Mesendoderm (in vitro differentiated cells): ENCODE measurements at regions not wholly inside any gene's neighbourhood (a gene's known extent, or its start where the extent isn't known, plus 50 kb on each side); places are given as distances from the start of the nearest gene placed in this dataset.

Experiments
- DNase-seq: peaks from one replicate; pipeline ENCODE4 v3.0.0; 2013
- H2AK5ac ChIP-seq: 2 replicates; pipeline ENCODE4 v1.6.1; 2013; ENCODE audit warnings: low read length, inconsistent platforms
- H2BK120ac ChIP-seq: 2 replicates; pipeline ENCODE4 v1.6.1; 2013; ENCODE audit warnings: low read depth, mild to moderate bottlenecking, low read length, moderate library complexity, mixed read lengths
- H2BK15ac ChIP-seq: replicated peaks from 2 replicates; pipeline ENCODE4 v1.6.1; 2013; ENCODE audit warnings: low read depth, mild to moderate bottlenecking, moderate library complexity
- H2BK5ac ChIP-seq: 2 replicates; pipeline ENCODE4 v1.6.1; 2013; ENCODE audit warnings: low read length, inconsistent platforms
- H3K18ac ChIP-seq: 2 replicates; pipeline ENCODE4 v1.6.1; 2013; ENCODE audit warnings: mild to moderate bottlenecking, low read length, mixed read lengths
- H3K23ac ChIP-seq: one replicate; pipeline ENCODE4 v1.6.1; 2013; ENCODE audit warnings: low read length
- H3K27ac ChIP-seq: 2 replicates; pipeline ENCODE4 v1.5.1; 2013; ENCODE audit warnings: low read depth, mild to moderate bottlenecking, inconsistent platforms, low read length, moderate library complexity
- H3K27me3 ChIP-seq: 2 replicates; pipeline ENCODE4 v1.6.1; 2013; ENCODE audit warnings: low read length, control low read depth, mild to moderate bottlenecking, inconsistent platforms; ENCODE audit not compliant: insufficient read depth, poor library complexity
- H3K36me3 ChIP-seq: 2 replicates; pipeline ENCODE4 v1.6.1; 2013; ENCODE audit warnings: low read length, inconsistent platforms; ENCODE audit not compliant: control insufficient read depth, insufficient read depth
- H3K4ac ChIP-seq: one replicate; pipeline ENCODE4 v1.6.1; 2013; ENCODE audit warnings: low read depth, mild to moderate bottlenecking, low read length, moderate library complexity
- H3K4me1 ChIP-seq: 2 replicates; pipeline ENCODE4 v1.6.1; 2013; ENCODE audit warnings: low read depth, low read length, inconsistent platforms; ENCODE audit not compliant: control insufficient read depth
- H3K4me2 ChIP-seq: 2 replicates; pipeline ENCODE4 v1.6.1; 2013; ENCODE audit warnings: low read length
- H3K4me3 ChIP-seq: 2 replicates; pipeline ENCODE4 v1.5.1; 2013; ENCODE audit warnings: mild to moderate bottlenecking, low read length
- H3K56ac ChIP-seq: one replicate; pipeline ENCODE4 v1.6.1; 2013; ENCODE audit warnings: low read length
- H3K79me1 ChIP-seq: 2 replicates; pipeline ENCODE4 v1.6.1; 2013; ENCODE audit warnings: low read length, inconsistent platforms
- H3K79me2 ChIP-seq: 2 replicates; pipeline ENCODE4 v1.6.1; 2013; ENCODE audit warnings: mild to moderate bottlenecking, low read length; ENCODE audit not compliant: control insufficient read depth, insufficient read depth
- H3K9ac ChIP-seq: 2 replicates; pipeline ENCODE4 v1.6.1; 2013; ENCODE audit warnings: low read length, inconsistent platforms
- H4K5ac ChIP-seq: one replicate; pipeline ENCODE4 v1.6.1; 2013; ENCODE audit warnings: low read length
- H4K8ac ChIP-seq: one replicate; pipeline ENCODE4 v1.6.1; 2013; ENCODE audit warnings: low read depth, mild to moderate bottlenecking, control low read depth, low read length, moderate library complexity
- WGBS: extraction: QIAGEN DNeasy Blood & Tissue Kit; methylation state at CpG from one replicate; pipeline ENCODE4 v1.1.7; 2013; ENCODE audit warnings: low lambda C conversion rate, missing lambda C conversion rate; ENCODE audit not compliant: insufficient coverage; ENCODE audit errors: extremely low coverage; 5-methylcytosine and 5-hydroxymethylcytosine counted together

DNA sequence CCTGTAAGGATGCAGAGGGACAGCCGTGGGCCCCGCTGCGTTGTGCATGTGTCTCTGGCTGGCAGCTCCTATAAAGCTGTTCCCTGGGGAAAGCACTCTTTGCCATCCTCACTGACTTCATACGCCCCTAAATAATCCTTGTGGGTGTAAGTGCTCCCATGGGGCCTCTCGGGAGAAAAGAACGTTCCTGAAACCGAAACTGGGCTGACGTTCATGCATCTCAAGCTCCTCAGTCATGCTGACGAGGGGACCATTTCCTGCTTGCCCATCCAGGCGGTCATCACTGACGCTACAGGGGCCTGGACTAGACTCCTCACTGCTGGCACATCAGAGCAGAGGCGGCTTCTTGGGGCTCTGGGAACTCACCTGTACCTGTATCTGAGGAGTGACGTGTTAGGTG lies 73.1 kb upstream of the USP24 start:
- Histone ChIP-seq H2AK5ac (no peak overlapping the region), H3K79me2 (no peaks in the 10 kb centered on the region), H3K4me1 (no peaks in the 10 kb centered on the region), H3K23ac (no peak overlapping the region), H3K4me2 (no peak overlapping the region), H3K18ac (no peak overlapping the region), H3K4me3 (no peak overlapping the region), H3K36me3 (no peaks in the 10 kb centered on the region), H4K5ac (no peak overlapping the region), H3K56ac (no peak overlapping the region), H3K9ac (no peak overlapping the region), H2BK120ac (no peak overlapping the region), H3K79me1 (no peaks in the 10 kb centered on the region), H3K4ac (no peak overlapping the region), H2BK5ac (no peak overlapping the region), H2BK15ac (no peak overlapping the region), H4K8ac (no peak overlapping the region), H3K27me3 (no peaks in the 10 kb centered on the region), H3K27ac (no peak overlapping the region)
- DNase-seq = no peak
- WGBS = no CpG with 5 or more reads among the region's 13 CpGs

DNA sequence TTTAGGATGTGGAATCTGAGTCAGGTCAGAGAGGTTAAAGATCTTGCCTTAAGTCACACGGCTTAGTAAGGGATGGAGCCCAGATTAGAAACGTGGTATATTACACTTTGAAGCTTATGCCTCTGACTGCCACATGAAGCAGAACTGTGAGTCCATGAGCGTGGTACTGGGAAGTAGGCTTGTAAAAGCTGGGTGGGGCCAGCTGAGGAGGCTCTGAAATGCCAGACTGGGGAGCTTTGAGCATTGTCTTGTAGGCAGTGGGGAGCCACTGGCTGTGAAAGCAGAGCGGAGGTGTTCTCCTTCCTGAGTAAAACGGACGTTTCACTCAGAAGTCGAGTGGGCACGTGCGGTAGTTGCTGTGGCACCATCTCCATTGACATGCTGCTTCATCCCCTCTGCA lies 72.6 kb upstream of the USP24 start:
- Histone ChIP-seq H3K79me1 (no peaks in the 10 kb centered on the region), H3K27me3 (no peaks in the 10 kb centered on the region), H3K18ac (no peak overlapping the region), H3K4me3 (no peak overlapping the region), H4K8ac (no peak overlapping the region), H3K9ac (no peak overlapping the region), H2BK5ac (no peak overlapping the region), H3K56ac (no peak overlapping the region), H3K4ac (no peak overlapping the region), H2BK15ac (no peak overlapping the region), H3K79me2 (no peaks in the 10 kb centered on the region), H3K27ac (no peak overlapping the region), H3K23ac (no peak overlapping the region), H3K4me1 (no peaks in the 10 kb centered on the region), H4K5ac (no peak overlapping the region), H2BK120ac (no peak overlapping the region), H3K36me3 (no peaks in the 10 kb centered on the region), H3K4me2 (no peak overlapping the region), H2AK5ac (no peak overlapping the region)
- no CpG with 5 or more reads among the region's 9 CpGs for WGBS
- DNase-seq = no peak

DNA sequence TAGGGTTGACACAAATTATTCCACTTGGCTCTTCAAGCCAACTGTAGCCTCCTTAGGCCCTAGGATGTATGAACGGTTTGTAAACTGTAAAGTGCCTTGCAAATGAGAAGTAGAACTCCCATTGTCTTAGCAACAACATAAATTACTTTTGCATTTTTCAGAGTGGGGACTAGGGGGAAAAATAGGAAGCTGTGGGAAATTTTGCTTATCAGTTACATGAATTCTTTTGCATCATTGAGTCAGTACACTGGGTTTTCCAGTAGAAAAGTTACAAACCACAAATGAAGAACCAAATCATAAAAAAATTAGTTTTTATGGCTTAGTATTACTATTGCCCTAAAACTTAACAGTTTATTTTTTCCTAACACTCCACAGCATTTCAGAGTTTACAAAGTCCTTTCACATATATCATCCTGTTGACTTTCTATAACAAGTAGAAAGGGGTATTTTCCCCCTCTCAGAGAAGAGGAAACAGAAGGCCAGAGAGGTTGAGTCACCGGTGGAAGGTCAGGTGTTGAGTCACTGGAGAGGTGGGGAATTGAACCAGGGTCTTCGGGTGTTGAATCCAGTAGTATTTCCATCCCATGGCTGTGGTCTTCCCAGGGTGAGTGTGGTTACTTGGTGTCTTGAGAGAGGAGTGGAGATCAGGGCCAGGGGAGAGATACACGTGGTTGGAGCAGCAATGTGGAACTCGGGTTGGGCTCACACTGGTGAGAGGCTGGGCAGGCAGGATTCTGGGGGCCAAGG lies 71.9 kb upstream of the USP24 start:
- Histone ChIP-seq H3K27ac (no peak overlapping the region), H3K27me3 (no peaks in the 10 kb centered on the region), H4K5ac (no peak overlapping the region), H2BK15ac (no peak overlapping the region), H3K4me2 (no peak overlapping the region), H3K4me3 (no peak overlapping the region), H4K8ac (no peak overlapping the region), H3K18ac (no peak overlapping the region), H3K79me1 (no peaks in the 10 kb centered on the region), H3K9ac (no peak overlapping the region), H3K79me2 (no peaks in the 10 kb centered on the region), H3K4me1 (no peaks in the 10 kb centered on the region), H3K23ac (no peak overlapping the region), H2AK5ac (no peak overlapping the region), H3K4ac (no peak overlapping the region), H3K36me3 (no peaks in the 10 kb centered on the region), H2BK120ac (no peak overlapping the region), H3K56ac (no peak overlapping the region), H2BK5ac (no peak overlapping the region)
- DNase-seq = no peak
- WGBS = no CpG with 5 or more reads among the region's 5 CpGs

DNA sequence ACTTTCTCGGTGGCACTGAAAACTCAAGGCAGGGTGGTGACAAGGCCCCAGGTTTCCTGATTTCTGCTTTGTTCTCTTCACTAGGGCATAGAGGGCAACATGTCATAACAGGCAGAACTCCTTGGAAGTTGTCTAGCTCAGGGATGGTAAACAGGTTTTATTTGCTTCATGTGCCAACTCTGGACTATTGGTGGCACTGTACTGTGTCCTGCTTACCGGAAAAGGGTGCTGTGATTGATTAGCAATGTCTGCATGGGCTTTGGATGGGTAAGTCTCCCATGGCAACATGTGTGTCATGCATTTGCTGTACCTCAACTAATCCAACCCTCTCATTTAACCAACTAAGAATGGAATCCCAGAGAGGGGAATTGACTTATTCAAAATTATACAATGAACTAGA lies 70.7 kb upstream of the USP24 start:
- no peak overlapping the region for H2AK5ac ChIP-seq
- no peak overlapping the region for H2BK15ac ChIP-seq
- no peak overlapping the region for H3K27ac ChIP-seq
- H3K79me2 ChIP-seq = no peaks in the 10 kb centered on the region
- H4K8ac ChIP-seq = no peak overlapping the region
- H2BK120ac ChIP-seq = no peak overlapping the region
- no peak overlapping the region for H3K56ac ChIP-seq
- DNase-seq = no peak
- WGBS = no CpG with 5 or more reads among the region's 2 CpGs
- H3K18ac ChIP-seq = no peak overlapping the region
- no peak overlapping the region for H3K4ac ChIP-seq
- H3K4me1 ChIP-seq = no peaks in the 10 kb centered on the region
- H3K4me2 ChIP-seq = no peak overlapping the region
- H4K5ac ChIP-seq = no peak overlapping the region
- H3K4me3 ChIP-seq = no peak overlapping the region
- no peaks in the 10 kb centered on the region for H3K79me1 ChIP-seq
- H3K23ac ChIP-seq = no peak overlapping the region
- no peaks in the 10 kb centered on the region for H3K27me3 ChIP-seq
- no peak overlapping the region for H2BK5ac ChIP-seq
- no peaks in the 10 kb centered on the region for H3K36me3 ChIP-seq
- no peak overlapping the region for H3K9ac ChIP-seq

DNA sequence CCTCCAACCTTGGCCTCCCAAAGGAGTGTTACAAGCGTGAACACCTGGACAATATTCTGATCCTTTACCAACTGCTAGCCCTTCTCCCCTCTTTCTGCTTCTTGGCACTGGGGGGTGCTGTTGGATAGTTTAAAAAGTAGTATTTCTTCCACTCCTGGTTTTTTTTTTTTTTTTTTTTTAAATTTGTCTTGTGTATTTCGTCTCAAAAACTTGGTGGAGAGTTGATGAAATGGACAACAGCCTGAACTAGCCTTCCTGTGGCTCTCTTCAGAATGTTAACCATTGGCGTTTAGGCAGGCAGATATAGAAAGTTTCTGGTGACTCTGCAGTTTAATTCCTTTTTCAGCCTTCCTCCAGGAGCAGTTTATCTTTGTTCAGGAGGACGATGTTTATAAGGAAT lies 69.7 kb upstream of the USP24 start:
- H3K27ac ChIP-seq = no peak overlapping the region
- no peak overlapping the region for H2AK5ac ChIP-seq
- H3K79me2 ChIP-seq = no peaks in the 10 kb centered on the region
- no peak overlapping the region for H3K4me3 ChIP-seq
- H2BK15ac ChIP-seq = no peak overlapping the region
- H2BK5ac ChIP-seq = no peak overlapping the region
- H3K18ac ChIP-seq = no peak overlapping the region
- peak; percentile 48 for DNase-seq
- no peak overlapping the region for H2BK120ac ChIP-seq
- no peak overlapping the region for H4K5ac ChIP-seq
- no peak overlapping the region for H3K4ac ChIP-seq
- H4K8ac ChIP-seq = no peak overlapping the region
- H3K9ac ChIP-seq = no peak overlapping the region
- H3K4me1 ChIP-seq = no peaks in the 10 kb centered on the region
- H3K79me1 ChIP-seq = no peaks in the 10 kb centered on the region
- no peaks in the 10 kb centered on the region for H3K27me3 ChIP-seq
- WGBS = no CpG with 5 or more reads among the region's 4 CpGs
- no peak overlapping the region for H3K23ac ChIP-seq
- no peak overlapping the region for H3K4me2 ChIP-seq
- H3K36me3 ChIP-seq = no peaks in the 10 kb centered on the region
- no peak overlapping the region for H3K56ac ChIP-seq

DNA sequence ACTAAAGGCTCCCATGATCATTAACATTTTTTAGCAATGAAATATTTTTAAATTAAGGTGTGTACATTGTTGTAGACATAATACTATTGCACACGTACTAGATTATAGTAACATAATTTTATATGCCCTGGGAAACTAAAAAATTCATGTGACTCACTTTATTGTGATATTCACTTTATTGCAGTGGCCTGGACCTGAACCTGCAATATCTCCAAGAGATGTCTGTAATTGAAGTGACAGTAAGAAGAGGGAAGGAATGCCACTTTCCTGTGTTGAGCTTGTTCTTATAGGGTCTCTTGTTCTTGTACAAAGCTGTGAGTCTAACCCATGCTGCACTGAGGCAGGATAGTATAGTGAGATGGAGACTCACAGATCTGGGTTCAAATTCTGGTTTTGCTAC lies 66.9 kb upstream of the USP24 start:
- no peak overlapping the region for H3K23ac ChIP-seq
- no peak overlapping the region for H3K56ac ChIP-seq
- H4K8ac ChIP-seq = no peak overlapping the region
- H3K4me3 ChIP-seq = no peak overlapping the region
- H3K27ac ChIP-seq = no peak overlapping the region
- no peaks in the 10 kb centered on the region for H3K79me2 ChIP-seq
- H3K4me2 ChIP-seq = no peak overlapping the region
- no peak overlapping the region for H2BK15ac ChIP-seq
- no peak for DNase-seq
- H3K36me3 ChIP-seq = no peaks in the 10 kb centered on the region
- H3K9ac ChIP-seq = no peak overlapping the region
- H3K4ac ChIP-seq = no peak overlapping the region
- H3K4me1 ChIP-seq = no peaks in the 10 kb centered on the region
- H2BK5ac ChIP-seq = no peak overlapping the region
- no peak overlapping the region for H2BK120ac ChIP-seq
- no peaks in the 10 kb centered on the region for H3K27me3 ChIP-seq
- H3K79me1 ChIP-seq = no peaks in the 10 kb centered on the region
- no peak overlapping the region for H3K18ac ChIP-seq
- no CpG with 5 or more reads among the region's 1 CpG for WGBS
- H2AK5ac ChIP-seq = no peak overlapping the region
- H4K5ac ChIP-seq = no peak overlapping the region
